ENCODE measurements at regions not wholly inside any gene's neighbourhood (a gene's known extent, or its start where the extent isn't known, plus 50 kb on each side); places are given as distances from the start of the nearest gene placed in this dataset.

GRCh38 chr6:15961635-15962448, 167.0 kb upstream of the MYLIP start:
- intact Hi-C loops (cut with micrococcal nuclease): no loop called here
- DNase-seq: no peak
- ATAC-seq: no peak

GRCh38 chr6:15960740-15961634, 167.9 kb upstream of the MYLIP start:
- ATAC-seq (no peak), DNase-seq (peak; percentile 21)
- intact Hi-C loops (cut with micrococcal nuclease): no loop called here

GRCh38 chr6:15957655-15958169, 171.2 kb upstream of the MYLIP start:
- DNase-seq (no peak), ATAC-seq (no peak)
- intact Hi-C loops (cut with micrococcal nuclease): no loop called here

DNA sequence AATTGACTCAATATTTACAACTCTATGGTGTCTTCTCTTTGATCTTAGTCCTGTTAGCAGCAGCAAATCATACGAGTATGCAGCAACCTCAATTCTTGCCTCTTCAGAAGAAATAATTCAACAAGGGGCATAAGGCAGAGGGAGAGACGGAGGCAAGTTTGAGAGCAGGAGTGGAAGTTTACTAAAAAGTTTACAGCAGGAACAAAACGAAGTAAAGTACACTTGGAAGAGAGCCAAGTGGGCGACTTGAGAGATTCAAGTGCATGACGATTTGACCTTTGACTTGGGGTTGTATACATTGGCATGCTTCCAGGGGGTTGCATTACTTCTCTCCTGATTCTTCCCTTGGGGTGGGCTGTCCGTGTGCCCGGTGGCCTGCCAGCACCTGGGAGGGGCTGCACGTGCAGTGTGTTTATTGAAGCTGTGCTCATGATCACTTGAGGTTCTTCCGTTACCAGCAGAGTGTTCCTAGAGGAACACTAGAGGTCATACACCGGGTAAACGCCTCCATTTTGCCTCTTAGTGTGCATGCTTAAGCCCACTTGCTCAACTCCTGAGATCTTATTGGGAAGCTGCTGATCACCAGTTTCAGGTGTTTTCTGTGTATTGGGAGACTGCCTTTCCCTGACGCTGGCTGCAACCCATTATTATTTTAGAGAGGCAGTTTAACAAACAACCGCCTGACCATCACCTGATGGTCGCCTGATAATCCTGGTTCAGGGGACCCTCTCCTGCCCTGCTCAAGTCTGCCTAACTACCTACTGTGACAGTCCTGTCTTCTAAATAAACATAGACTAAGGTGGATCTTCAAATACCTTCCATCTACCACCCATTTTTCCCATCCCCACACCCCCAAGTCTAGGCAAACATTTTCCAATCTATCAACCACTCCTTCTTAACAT, 172.4 kb upstream of the MYLIP start:
- intact Hi-C loops (cut with micrococcal nuclease): no loop called here
- DNase-seq (no peak), ATAC-seq (no peak)

- DNase-seq (no peak), ATAC-seq (no peak)
- intact Hi-C loops (cut with micrococcal nuclease): no loop called here
Measured at GRCh38 chr6:15955484-15955883, 173.4 kb upstream of the MYLIP start.

GRCh38 chr6:15953152-15953880, 175.6 kb upstream of the MYLIP start:
- intact Hi-C loops (cut with micrococcal nuclease): no loop called here
- DNase-seq (no peak), ATAC-seq (peak; percentile 80)

- DNase-seq: no peak
- intact Hi-C loops (cut with micrococcal nuclease): no loop called here
- ATAC-seq: peak; percentile 55
Measured at GRCh38 chr6:15952231-15953151, 176.4 kb upstream of the MYLIP start.

GRCh38 chr6:15950962-15951569, 177.8 kb upstream of the MYLIP start:
- DNase-seq: no peak
- intact Hi-C loops (cut with micrococcal nuclease): no loop called here
- no peak for ATAC-seq

DNA sequence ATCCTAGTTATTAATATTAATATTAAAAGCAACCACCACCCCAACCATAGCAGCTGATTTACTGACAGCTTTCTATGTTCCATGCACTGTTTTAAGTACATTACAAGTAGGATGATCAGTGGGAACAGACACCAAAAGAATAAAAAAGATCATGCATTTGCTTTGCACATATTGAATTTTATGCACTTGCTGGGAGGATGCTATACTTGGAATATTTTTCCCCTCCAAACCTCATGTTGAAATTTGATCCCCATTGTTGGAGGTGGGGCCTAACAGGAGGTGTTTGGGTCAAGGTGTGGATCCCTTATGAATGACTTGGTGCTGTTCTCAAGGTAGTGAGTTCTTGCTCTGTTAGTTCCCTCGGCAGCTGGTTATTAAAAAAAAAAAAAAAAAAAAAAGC, 178.9 kb upstream of the MYLIP start:
- no peak for DNase-seq
- ATAC-seq: no peak

GRCh38 chr6:15948930-15949900, 179.7 kb upstream of the MYLIP start:
- intact Hi-C loops (cut with micrococcal nuclease): no loop called here
- ATAC-seq (no peak), DNase-seq (no peak)

More for the DNA sequence above, 178.9 kb upstream of the MYLIP start:
- intact Hi-C loops (cut with micrococcal nuclease): no loop called here

GRCh38 chr6:15947923-15948322, 181.0 kb upstream of the MYLIP start:
- intact Hi-C loops (cut with micrococcal nuclease): no loop called here
- DNase-seq: no peak
- no peak for ATAC-seq

DNA sequence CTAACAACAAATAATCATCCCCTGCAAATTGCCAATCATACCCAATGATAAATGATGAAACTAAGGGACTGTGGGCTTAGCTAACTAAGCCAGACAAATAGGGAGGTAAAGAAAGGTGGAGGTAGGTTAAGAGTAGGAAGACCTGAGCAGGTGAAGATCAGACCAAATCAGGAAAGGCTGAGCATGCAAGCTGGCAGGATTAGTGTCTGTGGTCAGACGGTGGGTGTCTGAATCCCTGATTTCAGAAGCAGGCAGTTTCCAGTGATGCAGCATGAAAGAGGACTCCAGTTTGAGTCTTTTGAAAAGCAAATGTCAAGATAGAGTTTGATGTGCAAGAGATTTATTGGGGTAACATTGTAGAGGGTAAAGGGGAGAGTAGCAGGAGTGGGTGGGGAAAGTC, 181.4 kb upstream of the MYLIP start:
- intact Hi-C loops (cut with micrococcal nuclease): no loop called here
- ATAC-seq: no peak
- no peak for DNase-seq

DNA sequence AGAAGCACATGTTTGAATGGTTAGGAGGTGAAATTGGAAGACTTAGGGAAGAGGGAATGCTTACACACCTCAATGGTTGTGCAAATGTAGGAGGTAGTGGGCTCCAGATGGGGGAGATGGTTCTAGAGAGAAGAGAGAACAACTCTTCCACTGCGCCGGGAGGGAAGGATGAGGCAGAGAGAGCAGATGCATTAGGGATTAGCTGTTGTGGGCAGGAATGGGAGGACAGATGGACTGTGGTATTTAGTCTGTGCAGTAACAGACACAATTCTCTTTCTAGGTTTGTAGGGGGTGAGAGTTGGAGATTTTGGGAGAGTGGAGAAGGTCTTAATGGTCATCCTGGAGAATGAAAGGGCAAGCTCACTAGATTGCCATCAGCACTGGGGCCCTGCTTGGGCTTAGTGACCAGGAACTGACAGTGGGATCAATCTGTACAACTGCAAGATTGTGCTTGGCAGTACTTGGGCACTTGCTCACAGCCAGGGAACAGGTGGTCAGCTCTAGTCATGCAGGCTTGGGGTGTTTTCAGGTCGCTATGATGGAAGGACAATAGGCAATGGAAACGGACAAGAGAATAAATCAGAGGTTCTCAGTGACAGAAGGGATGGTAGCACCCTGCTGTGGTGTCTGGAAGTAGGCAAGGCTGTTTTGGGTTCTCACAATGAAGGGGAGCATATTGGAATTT, 182.0 kb upstream of the MYLIP start:
- intact Hi-C loops (cut with micrococcal nuclease): no loop called here
- DNase-seq: no peak
- no peak for ATAC-seq

- intact Hi-C loops (cut with micrococcal nuclease): no loop called here
- DNase-seq: no peak
- ATAC-seq: no peak
Measured at GRCh38 chr6:15945593-15946159, 183.2 kb upstream of the MYLIP start.

- intact Hi-C loops (cut with micrococcal nuclease): no loop called here
- DNase-seq: no peak
- peak; percentile 54 for ATAC-seq
Measured at GRCh38 chr6:15943423-15943822, 185.5 kb upstream of the MYLIP start.

Measured in left ventricle myocardium superior (tissue), 1 donor.